ENCODE measurements at regions not wholly inside any gene's neighbourhood (a gene's known extent, or its start where the extent isn't known, plus 50 kb on each side); places are given as distances from the start of the nearest gene placed in this dataset.

GRCh38 chr11:134640971-134641968 lies 229.2 kb upstream of the B3GAT1 start:
- Histone ChIP-seq H3K4me1 (ENCODE audit: insufficient read depth, low read length, severe bottlenecking) (no peaks in the 10 kb centered on the region), H3K27ac (ENCODE audit: low read depth, low read length, poor library complexity, severe bottlenecking) (no peak overlapping the region), H3K4me3 (ENCODE audit: low read depth, low read length, poor library complexity, severe bottlenecking) (no peak overlapping the region), H4K20me1 (ENCODE audit: insufficient read depth, low read length) (no peaks in the 10 kb centered on the region), H3K79me2 (ENCODE audit: insufficient read depth, low read length) (no peaks in the 10 kb centered on the region), H3K9me2 (ENCODE audit: low read depth, low read length) (no peaks in the 10 kb centered on the region), H3F3A (ENCODE audit: insufficient read depth, low read length) (no peaks in the 10 kb centered on the region), H3K9me3 (ENCODE audit: low read length) (no peaks in the 10 kb centered on the region), H2AFZ (ENCODE audit: low read length) (no peak overlapping the region), H3K36me3 (ENCODE audit: insufficient read depth, low read length) (no peaks in the 10 kb centered on the region), H3K9ac (ENCODE audit: low read length) (no peak overlapping the region), H3K27me3 (ENCODE audit: insufficient read depth, low read length) (no peaks in the 10 kb centered on the region), H3K4me2 (ENCODE audit: low read length) (no peak overlapping the region)
- no peak for TF ChIP-seq CTCF (IDR thresholded peaks at IDR 0.05; ENCODE audit: low read length)
- TF ChIP-seq EZH2 (IDR thresholded peaks at IDR 0.05; ENCODE audit: borderline replicate concordance, low read length) = no peak

DNA sequence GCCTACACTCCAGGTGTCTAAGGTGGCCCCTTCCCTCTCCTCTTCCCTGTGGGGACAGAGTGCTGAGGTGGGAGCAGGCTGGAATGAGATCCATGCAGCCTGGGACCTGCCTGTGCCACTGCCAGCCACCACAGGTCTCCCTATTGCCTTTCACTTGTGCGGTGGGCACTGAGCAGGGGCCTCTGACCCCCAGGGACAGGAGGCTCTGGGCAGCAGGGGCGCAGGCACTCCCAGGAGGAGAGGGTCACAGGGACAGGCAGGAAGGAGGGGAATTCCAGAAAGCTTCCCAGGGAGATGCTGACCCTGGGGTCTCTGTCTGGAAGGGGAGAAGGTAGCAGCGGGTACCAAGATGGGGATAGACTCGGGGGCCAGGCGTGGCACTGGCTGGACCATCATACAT lies 228.5 kb upstream of the B3GAT1 start:
- Histone ChIP-seq H3K9me3 (ENCODE audit: low read length) (no peaks in the 10 kb centered on the region), H3K27ac (ENCODE audit: low read depth, low read length, poor library complexity, severe bottlenecking) (no peak overlapping the region), H2AFZ (ENCODE audit: low read length) (no peak overlapping the region), H3K4me1 (ENCODE audit: insufficient read depth, low read length, severe bottlenecking) (no peaks in the 10 kb centered on the region), H3K79me2 (ENCODE audit: insufficient read depth, low read length) (no peaks in the 10 kb centered on the region), H3K36me3 (ENCODE audit: insufficient read depth, low read length) (no peaks in the 10 kb centered on the region), H3F3A (ENCODE audit: insufficient read depth, low read length) (no peaks in the 10 kb centered on the region), H3K27me3 (ENCODE audit: insufficient read depth, low read length) (no peaks in the 10 kb centered on the region), H3K9ac (ENCODE audit: low read length) (no peak overlapping the region), H3K4me2 (ENCODE audit: low read length) (no peak overlapping the region), H3K4me3 (ENCODE audit: low read depth, low read length, poor library complexity, severe bottlenecking) (no peak overlapping the region), H3K9me2 (ENCODE audit: low read depth, low read length) (no peaks in the 10 kb centered on the region), H4K20me1 (ENCODE audit: insufficient read depth, low read length) (no peaks in the 10 kb centered on the region)
- TF ChIP-seq CTCF (IDR thresholded peaks at IDR 0.05; ENCODE audit: low read length) (no peak), EZH2 (IDR thresholded peaks at IDR 0.05; ENCODE audit: borderline replicate concordance, low read length) (no peak)

GRCh38 chr11:134639586-134640330 lies 227.7 kb upstream of the B3GAT1 start:
- Histone ChIP-seq H3K4me2 (ENCODE audit: low read length) (no peak overlapping the region), H3K27me3 (ENCODE audit: insufficient read depth, low read length) (no peaks in the 10 kb centered on the region), H2AFZ (ENCODE audit: low read length) (no peak overlapping the region), H3F3A (ENCODE audit: insufficient read depth, low read length) (no peaks in the 10 kb centered on the region), H3K36me3 (ENCODE audit: insufficient read depth, low read length) (no peaks in the 10 kb centered on the region), H3K9me2 (ENCODE audit: low read depth, low read length) (no peaks in the 10 kb centered on the region), H3K79me2 (ENCODE audit: insufficient read depth, low read length) (no peaks in the 10 kb centered on the region), H3K9me3 (ENCODE audit: low read length) (no peaks in the 10 kb centered on the region), H3K9ac (ENCODE audit: low read length) (no peak overlapping the region), H3K27ac (ENCODE audit: low read depth, low read length, poor library complexity, severe bottlenecking) (no peak overlapping the region), H3K4me1 (ENCODE audit: insufficient read depth, low read length, severe bottlenecking) (no peaks in the 10 kb centered on the region), H3K4me3 (ENCODE audit: low read depth, low read length, poor library complexity, severe bottlenecking) (no peak overlapping the region), H4K20me1 (ENCODE audit: insufficient read depth, low read length) (no peaks in the 10 kb centered on the region)
- no peak for TF ChIP-seq EZH2 (IDR thresholded peaks at IDR 0.05; ENCODE audit: borderline replicate concordance, low read length)
- no peak for TF ChIP-seq CTCF (IDR thresholded peaks at IDR 0.05; ENCODE audit: low read length)

Data from OCI-LY1 (cell line).